RWPE2 (cell line): ENCODE measurements at regions not wholly inside any gene's neighbourhood (a gene's known extent, or its start where the extent isn't known, plus 50 kb on each side); places are given as distances from the start of the nearest gene placed in this dataset.

Experiments
- ATAC-seq: fragments of 200-7000 bp; cut with Tn5 transposase; 3 replicates; pipeline ENCODE4 v1.9.1; 2021; ENCODE audit warnings: low read depth
- DNase-seq: peaks from one replicate; pipeline ENCODE4 v3.0.0-alpha.2; 2020; ENCODE audit warnings: low spot score
- H3K27ac ChIP-seq: fragments of 450-650 bp; 2 replicates; pipeline ENCODE4 v1.5.1; 2017; ENCODE audit warnings: mild to moderate bottlenecking; ENCODE audit not compliant: poor library complexity, severe bottlenecking
- H3K27me3 ChIP-seq: fragments of 250-450 bp; sonication (Bioruptor Pico); 2 replicates; pipeline ENCODE4 v1.5.1; 2021; ENCODE audit warnings: mild to moderate bottlenecking, moderate library complexity; ENCODE audit not compliant: insufficient read depth, poor library complexity, severe bottlenecking
- H3K36me3 ChIP-seq: fragments of 250-450 bp; sonication (Bioruptor Pico); 2 replicates; pipeline ENCODE4 v1.5.1; 2020; ENCODE audit warnings: low read depth, mild to moderate bottlenecking, moderate library complexity
- H3K4me1 ChIP-seq: fragments of 250-450 bp; sonication (Bioruptor Pico); 2 replicates; pipeline ENCODE4 v1.5.1; 2021; ENCODE audit warnings: mild to moderate bottlenecking, moderate library complexity; ENCODE audit not compliant: insufficient read depth, poor library complexity, severe bottlenecking
- H3K4me3 ChIP-seq: fragments of 250-450 bp; sonication (Bioruptor Pico); 2 replicates; pipeline ENCODE4 v1.5.1; 2021; ENCODE audit warnings: mild to moderate bottlenecking, moderate library complexity; ENCODE audit not compliant: severe bottlenecking
- H3K9me3 ChIP-seq: fragments of 250-450 bp; sonication (Bioruptor Pico); 2 replicates; pipeline ENCODE4 v1.5.1; 2021; ENCODE audit warnings: mild to moderate bottlenecking, moderate library complexity; ENCODE audit not compliant: severe bottlenecking
- CTCF ChIP-seq: fragments of 450-650 bp; IDR thresholded peaks from one replicate; pipeline ENCODE4 v1.5.1; 2017; ENCODE audit warnings: mild to moderate bottlenecking, moderate library complexity; ENCODE audit not compliant: poor library complexity, severe bottlenecking

GRCh38 chr5:63070001-63070400 is 491.4 kb downstream of the LRRC70 start:
- H3K4me1 ChIP-seq, result no peaks in the 10 kb centered on the region
- TF ChIP-seq CTCF, result no peak
- no peaks in the 10 kb centered on the region for H3K9me3 ChIP-seq
- no peak overlapping the region for H3K27ac ChIP-seq
- no peak for ATAC-seq
- DNase-seq, result no peak
- H3K27me3 ChIP-seq, result peaks cover 11% of the 10 kb centered on the region
- H3K36me3 ChIP-seq, result no peaks in the 10 kb centered on the region
- no peak overlapping the region for H3K4me3 ChIP-seq

GRCh38 chr5:63055421-63055820 is 476.8 kb downstream of the LRRC70 start:
- no peak for TF ChIP-seq CTCF

GRCh38 chr5:63053019-63053638 is 474.5 kb downstream of the LRRC70 start:
- DNase-seq (no peak), ATAC-seq (peak; percentile 33; the same call in 2 of the 3 replicates)
- Histone ChIP-seq H3K9me3 (no peaks in the 10 kb centered on the region), H3K4me1 (no peaks in the 10 kb centered on the region), H3K4me3 (no peak overlapping the region), H3K36me3 (no peaks in the 10 kb centered on the region), H3K27me3 (no peaks in the 10 kb centered on the region), H3K27ac (no peak overlapping the region)
- TF ChIP-seq CTCF, result no peak

More at GRCh38 chr5:63055421-63055820, 476.8 kb downstream of the LRRC70 start:
- Histone ChIP-seq H3K4me1 (no peaks in the 10 kb centered on the region), H3K4me3 (no peak overlapping the region), H3K27ac (no peak overlapping the region), H3K36me3 (no peaks in the 10 kb centered on the region), H3K27me3 (no peaks in the 10 kb centered on the region), H3K9me3 (no peaks in the 10 kb centered on the region)
- ATAC-seq (no peak), DNase-seq (no peak)

GRCh38 chr5:63050916-63051315 is 472.3 kb downstream of the LRRC70 start:
- Histone ChIP-seq H3K4me1 (no peaks in the 10 kb centered on the region), H3K27me3 (no peaks in the 10 kb centered on the region), H3K9me3 (no peaks in the 10 kb centered on the region), H3K36me3 (no peaks in the 10 kb centered on the region), H3K27ac (no peak overlapping the region), H3K4me3 (no peak overlapping the region)
- ATAC-seq (no peak), DNase-seq (no peak)
- TF ChIP-seq CTCF, result no peak

- Histone ChIP-seq H3K4me1 (no peaks in the 10 kb centered on the region), H3K27ac (no peak overlapping the region), H3K9me3 (no peaks in the 10 kb centered on the region), H3K27me3 (no peaks in the 10 kb centered on the region), H3K36me3 (no peaks in the 10 kb centered on the region), H3K4me3 (no peak overlapping the region)
- DNase-seq (no peak), ATAC-seq (no peak)
- no peak for TF ChIP-seq CTCF
Measured at GRCh38 chr5:63049935-63050334, 471.3 kb downstream of the LRRC70 start.
